ENCODE measurements at regions not wholly inside any gene's neighbourhood (a gene's known extent, or its start where the extent isn't known, plus 50 kb on each side); places are given as distances from the start of the nearest gene placed in this dataset.

DNA sequence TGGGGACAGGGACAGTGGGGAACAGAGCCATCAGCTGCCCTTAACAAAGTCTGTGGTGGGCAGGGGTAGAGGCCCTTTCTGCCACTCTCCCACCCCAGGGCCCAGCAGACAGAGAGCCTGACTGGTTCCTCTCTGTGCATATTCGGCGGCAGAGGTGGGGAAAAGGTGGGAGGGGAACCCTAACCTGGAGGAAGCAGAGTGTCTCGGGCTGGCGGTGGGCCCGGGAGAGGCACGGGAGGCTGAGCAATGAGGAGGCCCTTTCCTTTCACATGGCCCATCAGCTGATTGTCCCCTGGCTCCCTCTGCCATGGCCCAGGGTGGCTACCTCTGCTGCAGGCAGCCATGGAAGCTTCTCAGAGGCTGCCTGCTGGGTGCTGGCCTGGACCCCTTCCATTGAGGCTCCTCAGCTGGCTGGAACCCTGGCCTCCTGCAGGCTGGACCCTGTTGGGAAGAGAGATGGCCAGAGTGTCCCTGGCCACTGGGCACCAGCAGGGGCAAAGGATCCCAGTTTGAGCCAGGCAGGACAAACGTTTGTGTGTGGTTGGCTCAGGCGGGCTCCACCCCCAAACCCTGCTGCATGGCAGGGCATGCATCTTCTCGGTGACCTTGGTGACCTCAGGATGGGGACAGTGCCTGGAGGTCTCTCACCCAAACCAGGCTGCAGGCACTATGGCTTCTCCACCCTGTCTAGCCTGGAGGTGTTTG, 202.8 kb upstream of the ZNF536 start:
- POLR2A ChIA-PET, result no interaction called here

DNA sequence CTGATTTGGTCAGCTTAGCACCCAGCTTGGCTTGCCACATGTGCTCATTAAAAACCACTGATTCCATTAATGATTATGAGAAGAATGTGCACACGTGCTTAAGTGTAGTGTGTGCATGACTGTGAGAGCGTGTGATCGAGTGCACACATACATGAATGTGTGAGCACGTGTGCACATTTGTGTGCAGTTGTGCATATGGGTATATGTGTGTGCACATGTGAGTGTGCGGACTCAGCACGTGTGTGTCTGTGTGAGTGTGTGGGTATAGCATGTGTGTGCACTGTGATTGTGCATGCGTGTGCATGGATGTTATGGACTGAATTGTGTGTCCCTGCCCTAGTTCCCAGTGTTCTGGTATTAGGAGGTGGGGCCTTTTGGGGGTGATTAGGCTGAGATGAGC, 202.1 kb upstream of the ZNF536 start:
- DNase-seq (ENCODE audit: extremely low spot score), result no peak
- TF ChIP-seq, protein P1, sequence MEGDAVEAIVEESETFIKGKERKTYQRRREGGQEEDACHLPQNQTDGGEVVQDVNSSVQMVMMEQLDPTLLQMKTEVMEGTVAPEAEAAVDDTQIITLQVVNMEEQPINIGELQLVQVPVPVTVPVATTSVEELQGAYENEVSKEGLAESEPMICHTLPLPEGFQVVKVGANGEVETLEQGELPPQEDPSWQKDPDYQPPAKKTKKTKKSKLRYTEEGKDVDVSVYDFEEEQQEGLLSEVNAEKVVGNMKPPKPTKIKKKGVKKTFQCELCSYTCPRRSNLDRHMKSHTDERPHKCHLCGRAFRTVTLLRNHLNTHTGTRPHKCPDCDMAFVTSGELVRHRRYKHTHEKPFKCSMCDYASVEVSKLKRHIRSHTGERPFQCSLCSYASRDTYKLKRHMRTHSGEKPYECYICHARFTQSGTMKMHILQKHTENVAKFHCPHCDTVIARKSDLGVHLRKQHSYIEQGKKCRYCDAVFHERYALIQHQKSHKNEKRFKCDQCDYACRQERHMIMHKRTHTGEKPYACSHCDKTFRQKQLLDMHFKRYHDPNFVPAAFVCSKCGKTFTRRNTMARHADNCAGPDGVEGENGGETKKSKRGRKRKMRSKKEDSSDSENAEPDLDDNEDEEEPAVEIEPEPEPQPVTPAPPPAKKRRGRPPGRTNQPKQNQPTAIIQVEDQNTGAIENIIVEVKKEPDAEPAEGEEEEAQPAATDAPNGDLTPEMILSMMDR (IDR thresholded peaks at IDR 0.05; ENCODE audit: control extremely low read depth, extremely low read depth, low read depth, missing control alignments), result no peak
- ChIA-PET CTCF (no interaction called here), POLR2A (no interaction called here)

More for the DNA sequence above, 202.8 kb upstream of the ZNF536 start:
- CTCF ChIA-PET, result interaction anchor here (1.5 kb wide), 1 partner anchor 88 kb away, joined by 3 read pairs; no protein-coding TSS in a partner anchor
- TF ChIP-seq, protein P1 (IDR thresholded peaks at IDR 0.05; ENCODE audit: control extremely low read depth, extremely low read depth, low read depth, missing control alignments), result no peak
- no peak for DNase-seq (ENCODE audit: extremely low spot score)

DNA sequence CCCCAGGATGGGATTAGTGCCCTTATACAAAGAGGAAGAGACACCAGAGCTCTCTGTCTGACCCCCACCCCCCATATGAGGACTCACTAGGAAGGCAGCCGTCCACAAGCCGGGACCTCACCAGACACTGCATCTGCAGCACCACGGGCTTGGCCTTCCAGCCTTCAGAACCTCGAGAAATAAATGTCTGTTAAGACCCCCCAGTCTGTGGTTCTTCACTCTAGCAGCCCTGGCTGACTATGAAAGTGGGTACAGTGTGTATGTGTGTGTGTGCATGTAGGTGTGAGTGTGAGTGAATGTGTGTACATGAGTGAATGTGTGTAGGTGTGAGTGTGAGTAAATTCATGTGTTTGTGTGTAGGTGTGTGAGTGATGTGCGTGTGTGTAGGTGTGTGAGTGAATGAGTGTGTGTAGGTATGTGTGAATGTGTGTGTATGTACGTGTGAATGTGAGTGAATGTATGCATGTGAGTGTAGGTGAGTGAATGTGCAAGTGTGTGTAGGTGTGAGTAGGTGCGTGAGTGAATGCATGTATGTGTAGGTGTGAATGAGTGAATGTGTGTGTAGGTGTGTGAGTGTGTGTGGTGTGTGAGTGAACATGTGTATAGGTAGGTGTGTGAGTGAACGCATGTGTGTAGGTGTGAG, 201.6 kb upstream of the ZNF536 start:
- ChIA-PET CTCF (no interaction called here), POLR2A (no interaction called here)
- TF ChIP-seq, protein P1 (IDR thresholded peaks at IDR 0.05; ENCODE audit: control extremely low read depth, extremely low read depth, low read depth, missing control alignments), result no peak
- DNase-seq (ENCODE audit: extremely low spot score), result no peak

DNA sequence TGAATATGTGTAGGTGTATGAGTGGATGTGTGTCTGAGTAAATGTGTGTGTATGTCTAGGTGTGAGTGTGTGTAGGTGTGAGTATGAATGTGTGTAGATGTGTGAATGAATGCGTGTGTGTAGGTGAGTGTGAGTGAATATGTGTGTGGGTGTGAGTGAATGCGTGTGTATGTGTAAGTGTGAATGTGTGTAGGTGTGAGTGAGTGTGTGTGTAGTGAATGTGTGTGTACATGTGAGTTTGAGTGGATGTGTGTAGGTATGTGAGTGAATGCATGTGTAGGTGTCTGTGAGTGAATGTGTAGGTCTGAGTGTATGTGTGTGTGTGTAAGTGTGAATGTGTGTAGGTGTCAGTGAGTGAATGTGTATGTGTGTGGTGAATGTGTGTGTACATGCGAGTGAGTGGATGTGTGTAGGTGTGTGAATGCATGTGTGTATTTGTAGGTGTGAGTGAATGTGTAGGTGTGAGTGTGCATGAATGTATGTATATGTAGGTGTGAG, 201.0 kb upstream of the ZNF536 start:
- ChIA-PET POLR2A (no interaction called here), CTCF (no interaction called here)
- no peak for DNase-seq (ENCODE audit: extremely low spot score)
- TF ChIP-seq, protein P1 (IDR thresholded peaks at IDR 0.05; ENCODE audit: control extremely low read depth, extremely low read depth, low read depth, missing control alignments), result no peak

DNA sequence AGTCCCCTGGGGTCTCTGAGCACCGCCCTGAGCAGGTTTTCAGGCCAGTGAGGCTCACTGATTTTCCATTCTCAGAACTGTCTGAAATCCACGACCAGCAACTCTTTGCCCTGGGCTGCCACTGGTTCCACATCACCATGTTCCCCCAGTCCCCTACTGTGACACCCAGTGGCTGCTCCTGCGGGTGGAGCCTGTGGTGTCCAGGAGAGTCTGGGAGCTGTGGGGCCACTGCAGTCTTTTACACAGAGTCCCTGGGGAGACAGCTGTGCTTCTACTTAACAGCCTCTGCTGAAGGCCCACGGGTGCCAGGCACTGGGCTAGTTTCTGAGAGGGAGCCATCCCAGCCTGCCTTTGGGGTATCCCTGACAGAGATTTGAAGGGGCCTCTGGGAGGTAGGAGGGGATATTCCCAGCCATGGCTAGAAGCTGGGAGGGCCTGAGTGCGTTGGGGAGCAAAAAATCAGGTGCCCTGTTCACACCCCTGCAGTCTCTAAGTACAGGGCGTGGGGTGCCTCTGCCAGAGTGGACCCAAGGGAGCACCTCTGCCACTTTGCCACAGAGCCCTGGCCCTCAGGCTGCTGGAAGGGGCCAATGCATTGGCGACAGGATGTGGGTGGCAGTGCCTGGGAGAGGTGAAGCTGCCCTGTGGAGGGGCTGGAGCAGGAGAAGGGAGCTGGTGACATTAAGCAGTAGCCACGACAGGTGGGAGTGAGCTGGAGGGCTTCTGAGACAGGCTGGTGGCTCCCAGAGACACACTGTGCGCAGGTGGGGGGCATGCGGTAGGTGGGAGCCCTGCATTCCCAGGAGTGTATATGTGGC, 200.2 kb upstream of the ZNF536 start:
- ChIA-PET CTCF (no interaction called here), POLR2A (no interaction called here)
- no peak for DNase-seq (ENCODE audit: extremely low spot score)
- TF ChIP-seq, protein P1 (IDR thresholded peaks at IDR 0.05; ENCODE audit: control extremely low read depth, extremely low read depth, low read depth, missing control alignments), result no peak

DNA sequence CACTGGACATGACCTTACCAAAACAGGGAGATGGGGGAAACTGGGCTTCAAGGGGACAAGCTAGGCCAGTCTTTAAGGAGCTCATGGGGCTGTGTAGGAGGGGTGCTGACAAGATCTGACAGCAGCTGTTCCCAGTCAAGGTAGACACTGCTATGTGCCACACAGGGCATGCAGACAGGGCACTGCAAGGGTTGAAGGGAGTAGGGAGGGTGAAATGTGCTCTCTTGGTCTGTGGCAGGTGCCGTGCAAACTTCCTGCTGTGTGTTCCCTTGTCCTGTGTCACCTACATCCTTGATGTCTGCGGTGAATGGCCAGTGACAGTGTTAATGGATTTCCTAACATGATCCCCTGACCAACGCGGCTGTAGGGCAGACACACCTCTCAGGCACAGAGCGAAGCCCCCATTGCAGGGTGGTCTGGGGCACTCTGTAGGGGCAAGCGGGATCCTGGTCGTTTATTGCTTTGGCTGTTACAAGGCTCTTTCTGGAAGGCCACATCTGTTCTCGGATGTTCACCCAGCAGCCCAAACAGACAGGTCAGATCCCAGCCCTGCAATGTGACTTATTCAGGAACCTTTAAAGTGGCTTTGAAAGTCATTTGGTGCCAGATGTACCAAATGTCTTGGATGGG, 199.5 kb upstream of the ZNF536 start:
- TF ChIP-seq, protein P1 (IDR thresholded peaks at IDR 0.05; ENCODE audit: control extremely low read depth, extremely low read depth, low read depth, missing control alignments), result no peak
- peak; percentile 3 for DNase-seq (ENCODE audit: extremely low spot score)
- CTCF ChIA-PET, result no interaction called here
- POLR2A ChIA-PET, result no interaction called here

Measured in GM10248 (cell line).